IMR-90 (cell line): ENCODE measurements at regions not wholly inside any gene's neighbourhood (a gene's known extent, or its start where the extent isn't known, plus 50 kb on each side); places are given as distances from the start of the nearest gene placed in this dataset.

ENCODE experiments used
- ATAC-seq: fragments of 200-7000 bp; cut with Tn5 transposase; 2 replicates; pipeline ENCODE4 v1.9.1; 2020; ENCODE audit warnings: low read depth, mild to moderate bottlenecking, moderate library complexity
- BruUV-seq: library from RNA; stranded (reverse); fragments of 400-500 nt; replicated peaks from 2 replicates; lab custom pipeline; 2021; lab: Mats Ljungman, UMichigan
- CTCF ChIA-PET: fragments of 300-600 bp; formaldehyde crosslinking; extraction: SDS; loops from one replicate; lab custom pipeline; 2021; ENCODE audit warnings: antibody characterized with exemption; lab: Yijun Ruan, JAX
- POLR2A ChIA-PET: fragments of 300-600 bp; sonication (Branson Sonifier 250); formaldehyde crosslinking; loops from one replicate; lab custom pipeline; 2022; ENCODE audit warnings: antibody characterized with exemption; ENCODE audit not compliant: unreplicated experiment; lab: Charles Lee
- DNase-seq: peaks from one replicate; pipeline ENCODE4 v3.0.0; 2013
- H2AFZ ChIP-seq: replicated peaks from 2 replicates; pipeline ENCODE3; 2013; ENCODE audit warnings: low read length, mild to moderate bottlenecking; ENCODE audit not compliant: poor library complexity
- H2AK5ac ChIP-seq: 2 replicates; pipeline ENCODE4 v1.6.1; 2013; ENCODE audit warnings: low read depth, low read length, inconsistent platforms
- H2AK9ac ChIP-seq: replicated peaks from 2 replicates; pipeline ENCODE3; 2013; ENCODE audit warnings: mild to moderate bottlenecking, low read depth, low read length, moderate library complexity; ENCODE audit not compliant: poor library complexity
- H2BK120ac ChIP-seq: 2 replicates; pipeline ENCODE4 v1.6.1; 2013; ENCODE audit warnings: low read depth, low read length, inconsistent platforms
- H2BK15ac ChIP-seq: 3 replicates; pipeline ENCODE4 v1.6.1; 2013; ENCODE audit warnings: low read depth, low read length, inconsistent platforms
- H2BK20ac ChIP-seq: 2 replicates; pipeline ENCODE4 v1.6.1; 2013; ENCODE audit warnings: low read depth, mild to moderate bottlenecking, inconsistent platforms, low read length, moderate library complexity
- H2BK5ac ChIP-seq: 2 replicates; pipeline ENCODE4 v1.6.1; 2013; ENCODE audit warnings: mild to moderate bottlenecking, low read depth, low read length, inconsistent platforms; ENCODE audit not compliant: poor library complexity, severe bottlenecking
- H3K14ac ChIP-seq: replicated peaks from 2 replicates; pipeline ENCODE4 v1.6.1; 2013; ENCODE audit warnings: low read depth, low read length, inconsistent platforms
- H3K18ac ChIP-seq: 2 replicates; pipeline ENCODE4 v1.6.1; 2013; ENCODE audit warnings: low read depth, low read length, control low read depth
- H3K23ac ChIP-seq: 2 replicates; pipeline ENCODE4 v1.6.1; 2013; ENCODE audit warnings: low read depth, low read length, inconsistent platforms
- H3K27ac ChIP-seq: 2 replicates; pipeline ENCODE4 v1.5.1; 2013; ENCODE audit warnings: mild to moderate bottlenecking, control low read depth, low read length; ENCODE audit not compliant: insufficient read depth
- H3K27me3 ChIP-seq: 2 replicates; pipeline ENCODE4 v1.6.1; 2013; ENCODE audit warnings: low read length; ENCODE audit not compliant: control insufficient read depth, insufficient read depth
- H3K36me3 ChIP-seq: 2 replicates; pipeline ENCODE4 v1.6.1; 2013; ENCODE audit warnings: low read length, mixed read lengths; ENCODE audit not compliant: control insufficient read depth, insufficient read depth
- H3K4ac ChIP-seq: 2 replicates; pipeline ENCODE4 v1.6.1; 2013; ENCODE audit warnings: low read depth, low read length, inconsistent platforms
- H3K4me1 ChIP-seq: 2 replicates; pipeline ENCODE4 v1.6.1; 2013; ENCODE audit warnings: low read length, mixed read lengths; ENCODE audit not compliant: control insufficient read depth, insufficient read depth
- H3K4me2 ChIP-seq: 2 replicates; pipeline ENCODE4 v1.6.1; 2013; ENCODE audit warnings: low read depth, mild to moderate bottlenecking, control low read depth, low read length, moderate library complexity
- H3K4me3 ChIP-seq: 2 replicates; pipeline ENCODE4 v1.5.1; 2013; ENCODE audit warnings: low read depth, mild to moderate bottlenecking, control low read depth, low read length, moderate library complexity; ENCODE audit not compliant: insufficient read depth
- H3K56ac ChIP-seq: 2 replicates; pipeline ENCODE4 v1.6.1; 2013; ENCODE audit warnings: low read length, inconsistent platforms; ENCODE audit not compliant: insufficient read depth; ENCODE audit errors: extremely low read depth
- H3K79me1 ChIP-seq, 2 experiments: 2 replicates each; pipeline ENCODE4 v1.6.1; 2013; ENCODE audit warnings: low read length in 2 of 2, inconsistent platforms in 1 of 2, low read depth in 1 of 2
- H3K9ac ChIP-seq: 2 replicates; pipeline ENCODE4 v1.6.1; 2013; ENCODE audit warnings: low read depth, low read length, control low read depth
- H3K9me1 ChIP-seq: 2 replicates; pipeline ENCODE4 v1.6.1; 2013; ENCODE audit warnings: low read length, inconsistent platforms; ENCODE audit not compliant: insufficient read depth
- H3K9me3 ChIP-seq: 2 replicates; pipeline ENCODE4 v1.6.1; 2013; ENCODE audit warnings: low read length; ENCODE audit not compliant: control insufficient read depth, insufficient read depth
- H4K20me1 ChIP-seq: 2 replicates; pipeline ENCODE4 v1.6.1; 2013; ENCODE audit warnings: low read length, inconsistent platforms; ENCODE audit not compliant: insufficient read depth
- H4K5ac ChIP-seq: 2 replicates; pipeline ENCODE4 v1.6.1; 2013; ENCODE audit warnings: mild to moderate bottlenecking, low read depth, low read length, control low read depth
- H4K8ac ChIP-seq, 2 experiments: 2 replicates each; pipeline ENCODE4 v1.6.1; 2013; ENCODE audit warnings: low read depth in 2 of 2, low read length in 2 of 2, control low read depth in 1 of 2, inconsistent platforms in 1 of 2
- H4K91ac ChIP-seq: 2 replicates; pipeline ENCODE4 v1.6.1; 2013; ENCODE audit warnings: low read depth, low read length, inconsistent platforms; ENCODE audit not compliant: insufficient read depth
- CTCF ChIP-seq: conservative IDR thresholded peaks from 2 replicates; pipeline ENCODE4 v1.5.1; 2012; ENCODE audit warnings: mild to moderate bottlenecking, low read depth, low read length, improper control_type of control experiment
- MAFK ChIP-seq: IDR thresholded peaks from 2 replicates; pipeline ENCODE4 v1.6.1; 2012; ENCODE audit warnings: low read depth, low read length, improper control_type of control experiment
- WGBS, 2 experiments: methylation state at CpG; one replicate each; pipeline versions ENCODE4 v1.1.5 to v1.1.7; 2013; ENCODE audit warnings: missing lambda C conversion rate in 2 of 2; ENCODE audit not compliant: insufficient read length in 1 of 2; ENCODE audit errors: extremely low coverage in 2 of 2; 5-methylcytosine and 5-hydroxymethylcytosine counted together
- dilution Hi-C: fragments of 300-500 bp; cut with HindIII; formaldehyde crosslinking; loops from one replicate; pipeline ENCODE4 v1.14.3; 2018; ENCODE audit warnings: low sequenced_read_pairs; ENCODE audit not compliant: unreplicated experiment
- in situ Hi-C: fragments of 300-500 bp; cut with MboI; formaldehyde crosslinking; loops from 3 replicates; pipeline ENCODE4 v1.14.3; 2019; ENCODE audit warnings: low sequenced_read_pairs, inconsistent platforms, mixed read lengths
- intact Hi-C: fragments of 100-400 bp; cut with micrococcal nuclease; formaldehyde crosslinking; loops from 2 replicates; pipeline ENCODE4 v1.10.0; 2022

- Histone ChIP-seq H3K27ac (no peak overlapping the region), H2AK9ac (no peak overlapping the region), H4K20me1 (no peaks in the 10 kb centered on the region), H3K14ac (no peak overlapping the region), H3K23ac (no peak overlapping the region), H3K27me3 (no peaks in the 10 kb centered on the region), H2AK5ac (no peak overlapping the region), H3K4me3 (no peak overlapping the region), H3K18ac (no peak overlapping the region; the same call in 1 of the 2 replicates), H3K9me3 (peaks cover 2% of the 10 kb centered on the region; the same call in 1 of the 2 replicates), H2BK5ac (no peak overlapping the region), H3K36me3 (no peaks in the 10 kb centered on the region), H2BK15ac (no peak overlapping the region), H3K4me2 (no peak overlapping the region), H3K9ac (no peak overlapping the region), H3K9me1 (no peaks in the 10 kb centered on the region), H2BK120ac (no peak overlapping the region), H2BK20ac (no peak overlapping the region), H3K4me1 (no peaks in the 10 kb centered on the region), H4K8ac (no peak overlapping the region), H2AFZ (no peak overlapping the region), H4K5ac (no peak overlapping the region), H3K56ac (no peak overlapping the region), H3K79me1 (no peaks in the 10 kb centered on the region), H3K4ac (no peak overlapping the region), H4K91ac (no peak overlapping the region)
- DNase-seq: peak; percentile 54
- in situ Hi-C loops (no loop called here), intact Hi-C loops (no loop called here), dilution Hi-C loops (no loop called here)
- POLR2A ChIA-PET: no interaction called here
- WGBS, 2 experiments: no CpG with 5 or more reads among the region's 1 CpG
- BruUV-seq: no TSS peak
- peak; percentile 14; the same call in 1 of the 2 replicates for ATAC-seq
- CTCF ChIA-PET: interaction anchor here (0.7 kb wide), 1 partner anchor 127 kb away, joined by 3 read pairs; no protein-coding TSS in a partner anchor
- TF ChIP-seq MAFK (no peak), CTCF (peak; percentile 25; the same call in 1 of the 2 replicates)
These were observed 94.0 kb downstream of the IFI44 start for GRCh38 chr1:78743626-78744025.
